ENCODE measurements at regions not wholly inside any gene's neighbourhood (a gene's known extent, or its start where the extent isn't known, plus 50 kb on each side); places are given as distances from the start of the nearest gene placed in this dataset.

DNA sequence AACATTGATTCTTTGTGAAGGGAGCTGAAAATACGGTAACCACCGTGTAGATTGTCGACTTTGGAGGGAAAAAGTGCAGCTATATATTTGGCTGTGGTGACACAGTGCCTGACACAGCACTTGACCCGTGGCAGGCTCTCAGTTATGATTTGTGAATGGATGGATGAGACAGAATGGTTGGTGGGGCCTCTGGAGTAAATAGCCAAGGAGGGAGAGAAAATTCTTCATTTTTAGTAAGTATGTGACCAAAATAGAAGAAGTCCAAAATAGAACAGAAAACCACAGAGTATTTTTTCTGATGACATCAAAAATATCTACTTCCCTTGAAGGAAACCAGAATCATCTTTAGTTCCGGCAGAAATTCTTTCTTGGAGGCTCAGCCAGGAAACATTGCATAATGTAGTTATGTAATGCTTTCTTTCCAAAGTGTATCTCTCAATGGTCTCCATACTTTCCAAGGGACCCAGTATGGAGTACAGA is 82.0 kb upstream of the WSCD2 start:
- no peak for TF ChIP-seq ZNF274 (IDR thresholded peaks at IDR 0.05; ENCODE audit: low read depth, low read length)
- H3K4me3 ChIP-seq (ENCODE audit: low read length): no peak overlapping the region

DNA sequence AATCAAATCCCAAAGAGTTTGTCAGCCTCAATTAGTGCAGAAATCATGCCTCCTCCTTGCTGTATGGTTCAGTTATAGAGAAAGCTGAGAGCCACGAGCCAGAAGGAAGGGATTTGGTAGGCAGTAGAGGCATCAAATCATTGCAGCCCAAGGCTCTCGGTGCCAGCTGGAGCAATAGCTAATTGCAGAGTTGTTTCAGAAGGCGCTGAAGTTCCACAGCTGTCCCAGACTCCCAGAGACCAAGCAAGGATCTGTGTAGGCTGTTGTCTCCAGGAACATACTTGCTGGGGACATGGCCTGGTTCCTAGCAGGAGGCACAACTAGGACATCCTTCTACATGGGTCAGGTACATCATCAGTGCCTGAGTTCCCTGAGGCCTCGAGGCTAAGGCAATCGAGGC is 80.4 kb upstream of the WSCD2 start:
- H3K4me3 ChIP-seq (ENCODE audit: low read length): no peak overlapping the region
- no peak; the same call in 1 of the 2 replicates for TF ChIP-seq ZNF274 (IDR thresholded peaks at IDR 0.05; ENCODE audit: low read depth, low read length)

DNA sequence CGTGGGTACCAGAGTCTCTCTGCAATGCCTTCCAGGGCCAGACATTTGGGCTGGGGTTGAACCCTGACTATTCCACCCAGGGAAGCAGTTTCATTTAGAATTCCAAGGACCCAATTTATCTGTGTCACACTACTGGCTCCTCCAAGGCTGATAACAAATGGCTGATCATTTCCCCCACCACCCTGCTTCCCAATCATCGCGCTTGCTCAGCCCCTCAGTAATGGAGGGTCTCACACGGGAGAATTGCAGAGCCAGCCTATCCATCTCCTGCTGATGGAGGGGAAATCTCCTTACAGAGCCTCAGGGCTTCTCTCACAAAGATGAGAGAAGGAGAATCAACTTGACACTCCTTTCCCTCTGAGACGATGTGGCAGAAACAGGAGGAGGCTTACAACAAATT is 78.4 kb upstream of the WSCD2 start:
- no peak for TF ChIP-seq ZNF274 (IDR thresholded peaks at IDR 0.05; ENCODE audit: low read depth, low read length)
- H3K4me3 ChIP-seq (ENCODE audit: low read length): no peak overlapping the region

GRCh38 chr12:108052260-108052659 is 76.8 kb upstream of the WSCD2 start:
- no peak for TF ChIP-seq ZNF274 (IDR thresholded peaks at IDR 0.05; ENCODE audit: low read depth, low read length)
- H3K4me3 ChIP-seq (ENCODE audit: low read length): no peak overlapping the region

- TF ChIP-seq ZNF274 (IDR thresholded peaks at IDR 0.05; ENCODE audit: low read depth, low read length): no peak
- H3K4me3 ChIP-seq (ENCODE audit: low read length): no peak overlapping the region
These were observed 75.6 kb upstream of the WSCD2 start for GRCh38 chr12:108053512-108053911.

GRCh38 chr12:108054496-108054895 is 74.6 kb upstream of the WSCD2 start:
- H3K4me3 ChIP-seq (ENCODE audit: low read length): no peak overlapping the region
- TF ChIP-seq ZNF274 (IDR thresholded peaks at IDR 0.05; ENCODE audit: low read depth, low read length): no peak

GRCh38 chr12:108055141-108055540 is 73.9 kb upstream of the WSCD2 start:
- H3K4me3 ChIP-seq (ENCODE audit: low read length): no peak overlapping the region
- no peak for TF ChIP-seq ZNF274 (IDR thresholded peaks at IDR 0.05; ENCODE audit: low read depth, low read length)

GRCh38 chr12:108060067-108060466 is 69.0 kb upstream of the WSCD2 start:
- H3K4me3 ChIP-seq (ENCODE audit: low read length): no peak overlapping the region
- no peak for TF ChIP-seq ZNF274 (IDR thresholded peaks at IDR 0.05; ENCODE audit: low read depth, low read length)

DNA sequence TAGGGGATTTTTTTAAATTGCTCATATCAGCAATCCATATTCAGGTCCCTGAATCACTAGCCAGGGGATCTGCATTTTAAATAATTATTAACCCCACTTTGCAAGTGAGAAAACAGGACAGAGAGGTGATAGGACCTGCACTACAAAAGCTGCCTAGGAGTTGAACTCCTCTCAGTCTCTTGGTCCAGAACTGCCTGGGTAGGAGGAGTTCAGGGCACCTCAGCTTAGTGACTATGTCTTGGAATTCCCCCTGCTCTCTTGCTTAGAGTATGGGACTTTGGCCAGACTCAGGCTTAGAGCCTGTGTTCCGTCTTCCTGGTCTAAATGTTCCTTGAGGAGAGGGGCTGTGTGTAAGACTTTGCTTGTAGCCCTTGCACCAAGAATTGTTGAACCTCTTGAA is 68.2 kb upstream of the WSCD2 start:
- no peak for TF ChIP-seq ZNF274 (IDR thresholded peaks at IDR 0.05; ENCODE audit: low read depth, low read length)
- H3K4me3 ChIP-seq (ENCODE audit: low read length): no peak overlapping the region

DNA sequence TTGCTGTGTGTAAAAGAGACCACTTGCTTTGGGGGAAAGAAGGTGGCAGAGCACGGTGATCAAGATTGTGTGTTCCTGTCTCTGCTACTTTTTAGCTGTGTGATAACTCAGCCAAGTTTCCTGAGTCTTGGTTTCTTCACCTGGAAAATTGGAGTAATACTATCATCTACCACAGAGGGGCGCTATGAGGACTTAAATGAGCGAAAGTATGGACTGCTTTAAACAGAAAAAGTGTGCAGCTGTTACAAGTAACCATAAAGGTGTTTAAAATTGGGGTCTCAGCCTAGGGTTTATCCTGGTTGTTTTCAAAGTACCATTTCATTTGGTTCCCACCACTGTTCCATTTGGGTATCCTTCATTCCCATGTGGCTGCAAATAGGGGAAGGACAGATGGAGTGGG is 65.9 kb upstream of the WSCD2 start:
- no peak overlapping the region for H3K4me3 ChIP-seq (ENCODE audit: low read length)
- TF ChIP-seq ZNF274 (IDR thresholded peaks at IDR 0.05; ENCODE audit: low read depth, low read length): no peak

GRCh38 chr12:108065069-108065468 is 64.0 kb upstream of the WSCD2 start:
- no peak for TF ChIP-seq ZNF274 (IDR thresholded peaks at IDR 0.05; ENCODE audit: low read depth, low read length)
- H3K4me3 ChIP-seq (ENCODE audit: low read length): no peak overlapping the region

DNA sequence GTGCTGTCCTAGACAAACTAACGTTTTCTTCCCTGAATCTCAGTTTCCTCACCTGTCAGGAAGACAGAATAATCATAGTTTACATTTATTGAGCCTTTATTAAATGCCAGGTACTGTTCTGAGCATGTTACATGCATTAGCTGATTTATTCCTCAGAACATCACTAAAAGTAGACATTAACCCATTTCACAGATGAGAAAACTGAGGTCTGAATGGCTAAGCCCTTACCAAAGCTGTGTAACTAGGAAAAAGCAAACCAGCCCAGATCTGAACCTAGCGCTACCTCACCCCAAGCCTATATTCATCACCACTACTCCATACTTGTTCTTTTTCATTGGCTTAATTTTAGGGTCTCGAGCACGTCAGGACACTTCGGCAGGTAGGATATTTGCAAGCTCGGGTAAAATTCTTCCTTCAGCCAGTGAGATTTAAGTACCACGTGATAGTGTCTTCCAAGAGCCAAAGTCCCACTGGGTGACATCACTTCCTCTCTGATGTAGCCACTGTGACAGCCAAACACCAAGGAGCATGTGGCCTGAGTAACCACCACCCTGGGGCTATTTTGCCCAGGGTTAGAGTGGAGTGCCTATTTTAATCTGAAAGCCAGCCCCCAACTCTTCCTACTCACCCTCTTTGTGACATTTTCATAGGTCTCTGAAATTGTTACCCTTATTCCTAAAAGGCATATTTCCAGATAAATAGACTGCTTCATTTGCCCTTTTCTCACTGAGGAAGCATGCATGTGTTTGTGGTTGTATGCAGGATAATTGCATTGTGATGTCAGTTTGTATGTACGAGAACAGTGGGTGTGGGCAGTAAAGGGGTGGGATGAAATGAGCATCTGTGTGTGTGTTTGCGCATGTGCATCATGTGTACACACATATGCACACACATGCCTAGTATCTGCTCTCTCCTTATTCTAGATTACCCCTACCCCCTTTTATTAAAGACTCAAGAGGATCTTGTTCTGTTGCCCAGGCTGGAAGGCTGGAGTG is 62.2 kb upstream of the WSCD2 start:
- TF ChIP-seq ZNF274 (IDR thresholded peaks at IDR 0.05; ENCODE audit: low read depth, low read length): no peak

DNA sequence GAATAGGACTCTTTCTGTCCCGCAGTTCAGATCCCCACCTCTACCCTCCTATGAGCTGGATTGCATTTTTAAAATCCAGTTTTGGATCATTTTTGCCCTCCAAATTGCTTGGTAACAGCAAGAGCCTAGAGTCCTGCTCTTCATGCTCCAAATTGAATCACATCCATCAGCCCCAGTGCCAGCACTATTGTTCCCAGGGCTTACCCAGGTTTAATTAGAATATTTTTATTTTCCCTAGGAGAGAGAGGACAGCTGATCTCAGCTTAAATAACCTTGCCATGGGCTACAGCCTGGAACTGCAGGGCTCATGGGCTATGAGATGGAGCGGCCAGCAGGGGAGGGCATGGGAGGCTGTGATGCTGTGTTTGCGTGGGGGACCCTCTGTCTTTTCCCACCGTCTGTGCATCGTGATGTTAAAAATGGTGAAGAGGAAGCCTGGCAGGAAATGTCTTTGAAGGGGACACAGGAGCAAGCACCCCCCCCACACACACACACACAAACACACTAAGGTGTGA is 59.4 kb upstream of the WSCD2 start:
- no peak for TF ChIP-seq ZNF274 (IDR thresholded peaks at IDR 0.05; ENCODE audit: low read depth, low read length)
- H3K4me3 ChIP-seq (ENCODE audit: low read length): no peak overlapping the region

More for the DNA sequence above, 62.2 kb upstream of the WSCD2 start:
- no peak overlapping the region for H3K4me3 ChIP-seq (ENCODE audit: low read length)

- no peak for TF ChIP-seq ZNF274 (IDR thresholded peaks at IDR 0.05; ENCODE audit: low read depth, low read length)
- H3K4me3 ChIP-seq (ENCODE audit: low read length): no peak overlapping the region
These were observed 53.5 kb upstream of the WSCD2 start for GRCh38 chr12:108075561-108075960.

- no peak overlapping the region for H3K4me3 ChIP-seq (ENCODE audit: low read length)
- no peak for TF ChIP-seq ZNF274 (IDR thresholded peaks at IDR 0.05; ENCODE audit: low read depth, low read length)
These were observed 52.5 kb upstream of the WSCD2 start for GRCh38 chr12:108076556-108076955.
